Right atrium auricular region (tissue), 2 donors: ENCODE measurements at regions not wholly inside any gene's neighbourhood (a gene's known extent, or its start where the extent isn't known, plus 50 kb on each side); places are given as distances from the start of the nearest gene placed in this dataset.

Experiments used
- DNase-seq: peaks from one replicate; pipeline ENCODE4 v3.0.0-alpha.2; 2019; ENCODE audit warnings: low spot score
- H3K27ac ChIP-seq, 2 donors: fragments of 200-600 bp; sonication (generic); 1 replicate in 1 of 2; 2 replicates in 1 of 2; pipeline ENCODE4 v1.5.1; 2016 to 2019
- H3K27me3 ChIP-seq, 2 donors: fragments of 200-600 bp; sonication (generic); one replicate each; pipeline versions ENCODE4 v1.5.1 to v1.6.0; 2017 to 2019
- H3K36me3 ChIP-seq: fragments of 200-600 bp; sonication (generic); one replicate; pipeline ENCODE4 v1.5.1; 2016
- H3K4me1 ChIP-seq, 2 donors: fragments of 200-600 bp; sonication (generic); one replicate each; pipeline versions ENCODE4 v1.5.1 to v1.6.0; 2017 to 2019
- H3K4me3 ChIP-seq, 2 donors: fragments of 200-600 bp; sonication (generic); 1 replicate in 1 of 2; 2 replicates in 1 of 2; pipeline ENCODE4 v1.5.1; 2017 to 2019; ENCODE audit warnings: mild to moderate bottlenecking in 1 of 2, moderate library complexity in 1 of 2
- H3K9me3 ChIP-seq, 2 donors: fragments of 200-600 bp; sonication (generic); one replicate each; pipeline ENCODE4 v1.5.1; 2019
- TF ChIP-seq, protein P1 (sequence below), 2 donors: fragments of 200-600 bp; sonication (generic); IDR thresholded peaks; one replicate each; pipeline ENCODE4 v1.5.1; 2019; ENCODE audit warnings: antibody characterized with exemption in 2 of 2

DNA sequence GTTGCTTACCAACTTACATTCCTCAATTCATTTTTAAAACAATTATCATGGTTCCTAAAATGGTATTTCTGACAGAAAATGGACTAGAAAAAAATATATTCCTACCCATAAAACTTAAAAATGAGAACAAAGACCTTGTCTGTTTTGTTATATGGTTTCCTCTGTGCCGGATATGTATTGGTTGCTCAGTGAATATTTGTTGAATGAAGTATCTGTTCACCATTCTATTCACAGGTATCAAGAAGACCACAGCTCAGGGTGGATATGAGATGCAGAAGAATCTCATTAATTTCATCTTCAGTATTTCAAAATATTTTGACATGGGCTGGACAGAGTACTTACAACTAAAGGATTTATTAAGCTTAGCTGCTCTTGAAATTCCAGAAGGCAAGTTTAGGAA, 58.1 kb downstream of the TUSC7 start:
- H3K27me3 ChIP-seq, result no peaks in the 10 kb centered on the region
- no peaks in the 10 kb centered on the region for H3K36me3 ChIP-seq
- H3K27ac ChIP-seq, result no peak overlapping the region
- no peak for DNase-seq
- no peaks in the 10 kb centered on the region for H3K9me3 ChIP-seq
- H3K4me1 ChIP-seq, result no peaks in the 10 kb centered on the region
- TF ChIP-seq, protein P1, sequence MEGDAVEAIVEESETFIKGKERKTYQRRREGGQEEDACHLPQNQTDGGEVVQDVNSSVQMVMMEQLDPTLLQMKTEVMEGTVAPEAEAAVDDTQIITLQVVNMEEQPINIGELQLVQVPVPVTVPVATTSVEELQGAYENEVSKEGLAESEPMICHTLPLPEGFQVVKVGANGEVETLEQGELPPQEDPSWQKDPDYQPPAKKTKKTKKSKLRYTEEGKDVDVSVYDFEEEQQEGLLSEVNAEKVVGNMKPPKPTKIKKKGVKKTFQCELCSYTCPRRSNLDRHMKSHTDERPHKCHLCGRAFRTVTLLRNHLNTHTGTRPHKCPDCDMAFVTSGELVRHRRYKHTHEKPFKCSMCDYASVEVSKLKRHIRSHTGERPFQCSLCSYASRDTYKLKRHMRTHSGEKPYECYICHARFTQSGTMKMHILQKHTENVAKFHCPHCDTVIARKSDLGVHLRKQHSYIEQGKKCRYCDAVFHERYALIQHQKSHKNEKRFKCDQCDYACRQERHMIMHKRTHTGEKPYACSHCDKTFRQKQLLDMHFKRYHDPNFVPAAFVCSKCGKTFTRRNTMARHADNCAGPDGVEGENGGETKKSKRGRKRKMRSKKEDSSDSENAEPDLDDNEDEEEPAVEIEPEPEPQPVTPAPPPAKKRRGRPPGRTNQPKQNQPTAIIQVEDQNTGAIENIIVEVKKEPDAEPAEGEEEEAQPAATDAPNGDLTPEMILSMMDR (IDR thresholded peaks at IDR 0.05), result no peak
- no peak overlapping the region for H3K4me3 ChIP-seq

DNA sequence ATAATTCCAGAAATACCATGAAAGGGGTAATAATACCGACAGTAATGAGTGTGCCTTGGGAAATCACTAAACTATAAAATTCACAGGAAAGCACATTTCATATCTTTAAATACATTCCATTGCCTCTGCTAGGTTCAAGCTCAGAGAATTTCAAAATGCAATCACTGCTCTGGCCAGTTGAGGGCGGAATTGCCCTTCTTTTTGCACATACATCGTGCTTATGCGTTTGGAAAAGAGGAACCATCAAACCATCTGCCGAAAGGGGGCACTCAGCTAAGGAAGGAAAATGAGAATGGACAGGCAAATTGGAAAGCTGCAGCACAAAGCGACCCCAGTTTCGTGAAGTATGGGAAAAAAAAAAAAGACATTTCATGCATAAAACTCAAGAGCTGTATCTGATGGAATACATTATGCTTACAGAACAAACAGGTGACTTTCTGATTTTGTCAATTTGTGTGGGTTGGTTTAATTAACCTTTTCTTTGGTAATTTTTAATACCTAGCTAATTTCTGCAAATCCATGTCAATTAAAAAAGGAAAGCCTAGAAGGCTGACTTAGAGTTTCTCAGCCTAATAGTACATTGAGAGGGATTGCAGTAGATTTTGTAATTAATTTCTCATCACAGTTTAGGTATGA, 61.4 kb downstream of the TUSC7 start:
- Histone ChIP-seq H3K4me1 (no peaks in the 10 kb centered on the region), H3K27me3 (no peaks in the 10 kb centered on the region), H3K36me3 (no peaks in the 10 kb centered on the region), H3K9me3 (no peaks in the 10 kb centered on the region), H3K4me3 (no peak overlapping the region), H3K27ac (no peak overlapping the region)
- TF ChIP-seq, protein P1 (IDR thresholded peaks at IDR 0.05), result peak; percentile 60 to 81
- DNase-seq, result peak; percentile 69

DNA sequence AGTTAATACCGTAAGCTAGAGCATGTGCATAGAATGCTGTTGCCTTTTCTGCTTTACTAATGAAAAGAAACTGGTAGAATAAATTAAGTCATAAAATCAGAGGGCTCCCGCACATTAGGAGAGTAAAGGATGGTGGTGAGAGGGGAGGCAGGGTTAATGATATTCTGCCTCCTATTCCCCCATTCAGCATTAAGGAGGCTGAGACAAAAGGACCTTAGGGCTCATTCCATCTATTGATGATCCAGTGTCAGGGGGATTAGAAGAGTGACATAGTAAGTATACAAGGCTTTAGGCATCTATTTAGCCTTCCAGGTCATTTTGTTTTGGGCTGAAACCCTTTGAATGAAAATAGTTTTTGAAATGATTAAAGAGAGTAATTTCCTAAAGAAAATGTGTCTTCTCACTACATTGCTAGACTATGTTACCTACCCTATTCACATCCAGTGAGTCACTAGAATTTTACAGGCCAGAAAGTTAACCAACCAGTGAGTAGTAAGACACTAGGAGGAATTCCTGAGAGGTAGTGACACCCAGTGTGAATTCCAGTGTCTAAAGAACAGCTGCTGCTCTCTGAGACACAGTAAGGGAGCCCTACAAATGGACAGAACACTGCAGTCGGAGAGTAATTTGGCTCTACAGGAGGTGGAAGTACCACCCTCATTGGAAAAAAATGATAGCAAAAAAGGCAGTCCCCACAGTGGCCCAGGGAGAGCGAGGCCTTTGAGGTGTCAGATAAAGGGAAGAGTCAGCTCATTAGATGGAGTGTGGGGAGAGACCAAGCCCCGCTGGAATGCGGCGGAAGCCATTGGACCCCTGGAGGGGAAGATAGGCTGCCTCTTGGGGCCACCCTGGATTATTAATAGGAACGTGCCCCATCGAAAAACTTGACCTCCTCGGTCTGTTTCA, 67.6 kb downstream of the TUSC7 start:
- TF ChIP-seq, protein P1 (IDR thresholded peaks at IDR 0.05), result no peak
- Histone ChIP-seq H3K27me3 (no peaks in the 10 kb centered on the region), H3K36me3 (no peaks in the 10 kb centered on the region), H3K27ac (no peak overlapping the region), H3K4me3 (no peak overlapping the region), H3K4me1 (no peaks in the 10 kb centered on the region), H3K9me3 (no peaks in the 10 kb centered on the region)
- no peak for DNase-seq

DNA sequence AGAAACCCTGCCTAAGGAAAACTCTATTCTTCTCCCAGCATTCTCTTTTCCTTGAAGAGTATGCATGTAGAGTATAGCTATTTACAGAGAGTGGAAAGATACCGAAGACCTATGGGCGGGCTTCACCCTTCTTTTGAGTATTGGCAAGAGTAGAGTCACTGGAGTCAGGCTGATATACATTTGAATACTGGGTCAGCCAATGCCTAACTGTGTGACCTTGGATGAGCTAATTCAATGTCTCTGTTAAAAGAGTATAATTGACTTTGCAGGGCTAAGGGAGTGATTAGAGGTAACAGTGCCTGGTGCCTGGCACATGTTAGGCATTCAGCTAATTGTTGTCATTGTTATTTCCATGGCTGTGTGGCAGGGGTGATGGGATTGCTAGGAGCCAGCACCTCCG, 75.6 kb downstream of the TUSC7 start:
- TF ChIP-seq, protein P1 (IDR thresholded peaks at IDR 0.05), result no peak
- Histone ChIP-seq H3K36me3 (no peaks in the 10 kb centered on the region), H3K9me3 (no peaks in the 10 kb centered on the region), H3K4me1 (no peaks in the 10 kb centered on the region), H3K4me3 (no peak overlapping the region), H3K27me3 (no peaks in the 10 kb centered on the region), H3K27ac (no peak overlapping the region)
- no peak for DNase-seq

DNA sequence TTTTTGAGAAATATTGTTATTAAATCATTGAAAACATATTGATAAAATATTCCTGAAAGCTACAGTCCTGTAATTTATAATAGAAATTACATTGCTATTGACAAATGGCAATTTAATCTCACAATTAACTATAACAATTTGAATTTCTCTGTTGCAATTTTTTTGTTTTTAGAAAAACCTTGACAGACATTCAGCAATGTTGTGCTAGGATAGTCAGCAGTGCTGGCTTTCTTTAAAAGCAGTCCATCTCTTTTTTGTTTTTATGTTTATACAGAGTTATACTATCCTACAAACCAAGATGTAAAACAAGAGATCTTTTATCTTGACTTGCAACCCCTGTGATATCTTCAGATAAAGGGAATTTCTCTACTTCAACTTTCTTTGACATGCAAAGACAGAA, 93.1 kb downstream of the TUSC7 start:
- no peak for DNase-seq
- Histone ChIP-seq H3K9me3 (peaks cover 0 to 10% of the 10 kb centered on the region in 2 donors), H3K4me1 (no peaks in the 10 kb centered on the region), H3K36me3 (no peaks in the 10 kb centered on the region), H3K27me3 (no peaks in the 10 kb centered on the region), H3K27ac (no peak overlapping the region), H3K4me3 (no peak overlapping the region)
- TF ChIP-seq, protein P1 (IDR thresholded peaks at IDR 0.05), result no peak
